ENCODE measurements at regions not wholly inside any gene's neighbourhood (a gene's known extent, or its start where the extent isn't known, plus 50 kb on each side); places are given as distances from the start of the nearest gene placed in this dataset.

- Histone ChIP-seq H3K4me3 (ENCODE audit: low read depth, low read length) (no peak overlapping the region), H3K27me3 (ENCODE audit: control insufficient read depth, insufficient read depth, low read length) (peaks cover 3% of the 10 kb centered on the region), H3K36me3 (ENCODE audit: control insufficient read depth, insufficient read depth, low read length) (no peaks in the 10 kb centered on the region)
- TF ChIP-seq CTCF (IDR thresholded peaks at IDR 0.05; ENCODE audit: insufficient read depth, low read length, poor library complexity, severe bottlenecking): no peak
- DNase-seq (ENCODE audit: low read depth): no peak
Measured at GRCh38 chr2:175445281-175445680, 263.8 kb upstream of the ATP5MC3 start.

- H3K27me3 ChIP-seq (ENCODE audit: control insufficient read depth, insufficient read depth, low read length): peaks cover 3% of the 10 kb centered on the region
Measured at GRCh38 chr2:175442441-175442840, 260.9 kb upstream of the ATP5MC3 start.

GRCh38 chr2:175441181-175441761 is 259.8 kb upstream of the ATP5MC3 start:
- Histone ChIP-seq H3K27me3 (ENCODE audit: control insufficient read depth, insufficient read depth, low read length) (peaks cover 3% of the 10 kb centered on the region), H3K36me3 (ENCODE audit: control insufficient read depth, insufficient read depth, low read length) (no peaks in the 10 kb centered on the region), H3K4me3 (ENCODE audit: low read depth, low read length) (no peak overlapping the region)
- DNase-seq (ENCODE audit: low read depth): no peak
- TF ChIP-seq CTCF (IDR thresholded peaks at IDR 0.05; ENCODE audit: insufficient read depth, low read length, poor library complexity, severe bottlenecking): no peak

More at GRCh38 chr2:175442441-175442840, 260.9 kb upstream of the ATP5MC3 start:
- no peak overlapping the region for H3K4me3 ChIP-seq (ENCODE audit: low read depth, low read length)
- no peaks in the 10 kb centered on the region for H3K36me3 ChIP-seq (ENCODE audit: control insufficient read depth, insufficient read depth, low read length)
- no peak for TF ChIP-seq CTCF (IDR thresholded peaks at IDR 0.05; ENCODE audit: insufficient read depth, low read length, poor library complexity, severe bottlenecking)
- no peak for DNase-seq (ENCODE audit: low read depth)

DNA sequence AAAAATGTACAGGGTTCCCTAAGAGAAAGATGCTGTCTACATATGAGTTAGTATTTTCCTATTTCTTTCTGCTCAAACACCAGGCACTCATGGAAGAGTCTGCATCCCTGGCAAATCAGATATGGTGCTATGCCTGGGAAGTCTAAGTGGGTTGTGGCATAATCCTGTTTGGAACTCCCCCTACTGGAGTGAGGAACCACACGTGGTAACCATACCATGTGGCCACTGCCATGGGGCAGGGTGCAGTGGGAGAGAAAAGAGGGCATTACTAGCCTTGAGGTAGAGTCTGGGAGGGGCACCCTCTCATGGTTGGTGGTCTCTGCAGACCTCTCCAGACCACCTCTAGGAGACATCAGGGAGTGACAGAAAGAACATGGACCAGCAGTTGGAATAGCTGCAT is 257.9 kb upstream of the ATP5MC3 start:
- H3K27me3 ChIP-seq (ENCODE audit: control insufficient read depth, insufficient read depth, low read length): peaks cover 3% of the 10 kb centered on the region

GRCh38 chr2:175437167-175437566 is 255.7 kb upstream of the ATP5MC3 start:
- Histone ChIP-seq H3K36me3 (ENCODE audit: control insufficient read depth, insufficient read depth, low read length) (no peaks in the 10 kb centered on the region), H3K27me3 (ENCODE audit: control insufficient read depth, insufficient read depth, low read length) (peaks cover 3% of the 10 kb centered on the region), H3K4me3 (ENCODE audit: low read depth, low read length) (no peak overlapping the region)
- no peak for DNase-seq (ENCODE audit: low read depth)
- no peak for TF ChIP-seq CTCF (IDR thresholded peaks at IDR 0.05; ENCODE audit: insufficient read depth, low read length, poor library complexity, severe bottlenecking)

More for the DNA sequence above, 257.9 kb upstream of the ATP5MC3 start:
- Histone ChIP-seq H3K4me3 (ENCODE audit: low read depth, low read length) (no peak overlapping the region), H3K36me3 (ENCODE audit: control insufficient read depth, insufficient read depth, low read length) (no peaks in the 10 kb centered on the region)
- DNase-seq (ENCODE audit: low read depth): no peak
- TF ChIP-seq CTCF (IDR thresholded peaks at IDR 0.05; ENCODE audit: insufficient read depth, low read length, poor library complexity, severe bottlenecking): no peak

DNA sequence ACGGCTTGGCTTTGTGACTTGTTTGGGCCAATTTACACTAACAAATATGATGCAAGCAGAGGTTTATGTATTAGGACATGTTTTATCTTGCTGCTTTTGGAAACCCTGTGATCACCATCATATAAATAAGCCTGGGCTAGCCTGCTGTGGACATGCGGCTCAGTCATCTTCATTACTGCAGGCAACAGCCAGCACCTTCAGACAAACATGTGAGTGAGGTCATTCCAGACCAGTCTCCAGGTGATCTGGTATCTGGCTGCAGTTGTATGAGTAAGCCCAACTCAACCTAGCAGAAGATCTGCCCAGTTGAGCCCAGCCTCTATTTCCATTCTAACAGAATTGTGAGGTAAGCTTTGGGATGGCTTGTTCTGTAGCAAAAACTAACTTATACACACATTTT is 254.6 kb upstream of the ATP5MC3 start:
- Histone ChIP-seq H3K27me3 (ENCODE audit: control insufficient read depth, insufficient read depth, low read length) (no peaks in the 10 kb centered on the region), H3K36me3 (ENCODE audit: control insufficient read depth, insufficient read depth, low read length) (no peaks in the 10 kb centered on the region), H3K4me3 (ENCODE audit: low read depth, low read length) (no peak overlapping the region)
- TF ChIP-seq CTCF (IDR thresholded peaks at IDR 0.05; ENCODE audit: insufficient read depth, low read length, poor library complexity, severe bottlenecking): no peak
- DNase-seq (ENCODE audit: low read depth): no peak
